ENCODE measurements at regions not wholly inside any gene's neighbourhood (a gene's known extent, or its start where the extent isn't known, plus 50 kb on each side); places are given as distances from the start of the nearest gene placed in this dataset.

DNA sequence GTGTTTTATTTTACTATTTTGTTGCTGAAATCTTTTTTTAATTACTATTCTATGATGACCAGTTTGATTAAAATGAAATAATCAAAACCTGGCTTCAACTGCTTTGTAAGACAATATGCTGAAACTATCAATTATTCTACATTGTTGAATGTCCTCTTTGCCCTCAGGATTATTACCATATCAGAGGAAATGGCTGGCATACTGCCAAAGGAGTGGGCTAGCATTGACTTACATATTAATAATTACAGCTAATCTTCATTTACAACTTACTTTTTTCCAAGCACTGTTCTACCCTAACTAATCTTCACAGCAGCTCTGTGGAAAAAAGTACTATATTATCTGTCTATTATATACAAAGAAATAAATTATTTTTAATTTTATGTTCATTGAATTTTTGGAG is 560.5 kb downstream of the BCKDHB start:
- TF ChIP-seq CBX5 (IDR thresholded peaks at IDR 0.05; ENCODE audit: low read depth) (no peak), ZSCAN29 (IDR thresholded peaks at IDR 0.05) (no peak), YY1 (IDR thresholded peaks at IDR 0.05; ENCODE audit: low read depth, low read length) (no peak)
- TF ChIP-seq, protein P1, sequence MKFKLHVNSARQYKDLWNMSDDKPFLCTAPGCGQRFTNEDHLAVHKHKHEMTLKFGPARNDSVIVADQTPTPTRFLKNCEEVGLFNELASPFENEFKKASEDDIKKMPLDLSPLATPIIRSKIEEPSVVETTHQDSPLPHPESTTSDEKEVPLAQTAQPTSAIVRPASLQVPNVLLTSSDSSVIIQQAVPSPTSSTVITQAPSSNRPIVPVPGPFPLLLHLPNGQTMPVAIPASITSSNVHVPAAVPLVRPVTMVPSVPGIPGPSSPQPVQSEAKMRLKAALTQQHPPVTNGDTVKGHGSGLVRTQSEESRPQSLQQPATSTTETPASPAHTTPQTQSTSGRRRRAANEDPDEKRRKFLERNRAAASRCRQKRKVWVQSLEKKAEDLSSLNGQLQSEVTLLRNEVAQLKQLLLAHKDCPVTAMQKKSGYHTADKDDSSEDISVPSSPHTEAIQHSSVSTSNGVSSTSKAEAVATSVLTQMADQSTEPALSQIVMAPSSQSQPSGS (IDR thresholded peaks at IDR 0.05; ENCODE audit: low read length): no peak
- TF ChIP-seq, protein P2, sequence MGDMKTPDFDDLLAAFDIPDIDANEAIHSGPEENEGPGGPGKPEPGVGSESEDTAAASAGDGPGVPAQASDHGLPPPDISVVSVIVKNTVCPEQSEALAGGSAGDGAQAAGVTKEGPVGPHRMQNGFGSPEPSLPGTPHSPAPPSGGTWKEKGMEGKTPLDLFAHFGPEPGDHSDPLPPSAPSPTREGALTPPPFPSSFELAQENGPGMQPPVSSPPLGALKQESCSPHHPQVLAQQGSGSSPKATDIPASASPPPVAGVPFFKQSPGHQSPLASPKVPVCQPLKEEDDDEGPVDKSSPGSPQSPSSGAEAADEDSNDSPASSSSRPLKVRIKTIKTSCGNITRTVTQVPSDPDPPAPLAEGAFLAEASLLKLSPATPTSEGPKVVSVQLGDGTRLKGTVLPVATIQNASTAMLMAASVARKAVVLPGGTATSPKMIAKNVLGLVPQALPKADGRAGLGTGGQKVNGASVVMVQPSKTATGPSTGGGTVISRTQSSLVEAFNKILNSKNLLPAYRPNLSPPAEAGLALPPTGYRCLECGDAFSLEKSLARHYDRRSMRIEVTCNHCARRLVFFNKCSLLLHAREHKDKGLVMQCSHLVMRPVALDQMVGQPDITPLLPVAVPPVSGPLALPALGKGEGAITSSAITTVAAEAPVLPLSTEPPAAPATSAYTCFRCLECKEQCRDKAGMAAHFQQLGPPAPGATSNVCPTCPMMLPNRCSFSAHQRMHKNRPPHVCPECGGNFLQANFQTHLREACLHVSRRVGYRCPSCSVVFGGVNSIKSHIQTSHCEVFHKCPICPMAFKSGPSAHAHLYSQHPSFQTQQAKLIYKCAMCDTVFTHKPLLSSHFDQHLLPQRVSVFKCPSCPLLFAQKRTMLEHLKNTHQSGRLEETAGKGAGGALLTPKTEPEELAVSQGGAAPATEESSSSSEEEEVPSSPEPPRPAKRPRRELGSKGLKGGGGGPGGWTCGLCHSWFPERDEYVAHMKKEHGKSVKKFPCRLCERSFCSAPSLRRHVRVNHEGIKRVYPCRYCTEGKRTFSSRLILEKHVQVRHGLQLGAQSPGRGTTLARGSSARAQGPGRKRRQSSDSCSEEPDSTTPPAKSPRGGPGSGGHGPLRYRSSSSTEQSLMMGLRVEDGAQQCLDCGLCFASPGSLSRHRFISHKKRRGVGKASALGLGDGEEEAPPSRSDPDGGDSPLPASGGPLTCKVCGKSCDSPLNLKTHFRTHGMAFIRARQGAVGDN (IDR thresholded peaks at IDR 0.05): no peak
